Parathyroid adenoma (tissue), 2 donors: ENCODE measurements at regions not wholly inside any gene's neighbourhood (a gene's known extent, or its start where the extent isn't known, plus 50 kb on each side); places are given as distances from the start of the nearest gene placed in this dataset.

Source experiments
- H2AFZ ChIP-seq: fragments of 300-600 bp; sonication (generic); one replicate; pipeline ENCODE4 v1.7.0; 2017; ENCODE audit warnings: antibody characterized with exemption, mild to moderate bottlenecking
- H3K27ac ChIP-seq: fragments of 300-600 bp; sonication (generic); one replicate; pipeline ENCODE4 v1.7.0; 2017
- H3K27me3 ChIP-seq: fragments of 300-600 bp; sonication (generic); one replicate; pipeline ENCODE4 v1.7.0; 2017; ENCODE audit warnings: low read length; ENCODE audit not compliant: control insufficient read depth, insufficient read depth
- H3K36me3 ChIP-seq: fragments of 300-600 bp; sonication (generic); one replicate; pipeline ENCODE4 v1.7.0; 2017; ENCODE audit warnings: low read length; ENCODE audit not compliant: control insufficient read depth, insufficient read depth
- H3K4me1 ChIP-seq: fragments of 300-600 bp; sonication (generic); one replicate; pipeline ENCODE4 v1.7.0; 2017; ENCODE audit warnings: control low read depth
- H3K4me2 ChIP-seq: fragments of 300-600 bp; sonication (generic); one replicate; pipeline ENCODE4 v1.7.0; 2017; ENCODE audit warnings: low read length
- H3K4me3 ChIP-seq: fragments of 300-600 bp; sonication (generic); one replicate; pipeline ENCODE4 v1.7.0; 2017; ENCODE audit warnings: low read depth, low read length
- H3K79me2 ChIP-seq: fragments of 300-600 bp; sonication (generic); one replicate; pipeline ENCODE4 v1.7.0; 2017; ENCODE audit warnings: control low read depth
- H3K9ac ChIP-seq: fragments of 300-600 bp; sonication (generic); one replicate; pipeline ENCODE4 v1.7.0; 2017; ENCODE audit warnings: mild to moderate bottlenecking
- H3K9me3 ChIP-seq: fragments of 300-600 bp; sonication (generic); one replicate; pipeline ENCODE4 v1.7.0; 2017; ENCODE audit warnings: low read length; ENCODE audit not compliant: control insufficient read depth
- CTCF ChIP-seq: fragments of 300-600 bp; sonication (generic); IDR thresholded peaks from one replicate; pipeline ENCODE4 v1.7.0; 2017; ENCODE audit warnings: antibody characterized with exemption, mild to moderate bottlenecking
- donor health status: primary hyperparathyroidism.

GRCh38 chr10:45211576-45211975, 103.8 kb downstream of the OR13A1 start:
- no peak overlapping the region for H2AFZ ChIP-seq
- H3K36me3 ChIP-seq = no peaks in the 10 kb centered on the region
- no peak overlapping the region for H3K4me2 ChIP-seq
- H3K9ac ChIP-seq = no peak overlapping the region
- H3K4me1 ChIP-seq = no peaks in the 10 kb centered on the region
- TF ChIP-seq CTCF = no peak
- no peaks in the 10 kb centered on the region for H3K79me2 ChIP-seq
- H3K4me3 ChIP-seq = no peak overlapping the region
- H3K27me3 ChIP-seq = no peaks in the 10 kb centered on the region
- H3K27ac ChIP-seq = no peak overlapping the region
- no peaks in the 10 kb centered on the region for H3K9me3 ChIP-seq

- Histone ChIP-seq H3K9ac (no peak overlapping the region), H3K4me1 (no peaks in the 10 kb centered on the region), H3K27me3 (no peaks in the 10 kb centered on the region), H3K9me3 (no peaks in the 10 kb centered on the region), H3K4me3 (no peak overlapping the region), H3K27ac (no peak overlapping the region), H3K36me3 (no peaks in the 10 kb centered on the region), H2AFZ (no peak overlapping the region), H3K79me2 (no peaks in the 10 kb centered on the region), H3K4me2 (no peak overlapping the region)
- TF ChIP-seq CTCF = no peak
These were observed 96.0 kb downstream of the OR13A1 start for GRCh38 chr10:45219416-45219815.

- TF ChIP-seq CTCF = no peak
- Histone ChIP-seq H3K9ac (no peak overlapping the region), H3K4me3 (no peak overlapping the region), H2AFZ (no peak overlapping the region), H3K36me3 (no peaks in the 10 kb centered on the region), H3K4me2 (no peak overlapping the region), H3K27ac (no peak overlapping the region), H3K4me1 (no peaks in the 10 kb centered on the region), H3K79me2 (no peaks in the 10 kb centered on the region), H3K27me3 (no peaks in the 10 kb centered on the region), H3K9me3 (no peaks in the 10 kb centered on the region)
These were observed 94.5 kb downstream of the OR13A1 start for GRCh38 chr10:45220931-45221330.

GRCh38 chr10:45224219-45224841, 91.1 kb downstream of the OR13A1 start:
- TF ChIP-seq CTCF = no peak
- Histone ChIP-seq H3K4me1 (no peaks in the 10 kb centered on the region), H2AFZ (no peak overlapping the region), H3K36me3 (no peaks in the 10 kb centered on the region), H3K4me2 (no peak overlapping the region), H3K9me3 (no peaks in the 10 kb centered on the region), H3K4me3 (no peak overlapping the region), H3K27me3 (no peaks in the 10 kb centered on the region), H3K79me2 (no peaks in the 10 kb centered on the region), H3K27ac (no peak overlapping the region), H3K9ac (no peak overlapping the region)

GRCh38 chr10:45227042-45227441, 88.4 kb downstream of the OR13A1 start:
- H3K79me2 ChIP-seq = no peaks in the 10 kb centered on the region
- H3K9ac ChIP-seq = no peak overlapping the region
- H3K36me3 ChIP-seq = no peaks in the 10 kb centered on the region
- no peak overlapping the region for H2AFZ ChIP-seq
- H3K4me1 ChIP-seq = no peaks in the 10 kb centered on the region
- TF ChIP-seq CTCF = no peak
- H3K4me3 ChIP-seq = no peak overlapping the region
- no peak overlapping the region for H3K4me2 ChIP-seq
- H3K9me3 ChIP-seq = no peaks in the 10 kb centered on the region
- H3K27me3 ChIP-seq = no peaks in the 10 kb centered on the region
- H3K27ac ChIP-seq = no peak overlapping the region
